IMR-90 (cell line): ENCODE measurements at regions not wholly inside any gene's neighbourhood (a gene's known extent, or its start where the extent isn't known, plus 50 kb on each side); places are given as distances from the start of the nearest gene placed in this dataset.

ENCODE experiments used
- BHLHE40 ChIP-seq: fragments of 150-350 bp; IDR thresholded peaks from 2 replicates; pipeline ENCODE4 v1.6.1; 2016; ENCODE audit warnings: mild to moderate bottlenecking, low read depth, low read length
- CEBPB ChIP-seq: IDR thresholded peaks from 2 replicates; pipeline ENCODE4 v1.6.1; 2012; ENCODE audit warnings: low read depth, low read length, improper control_type of control experiment
- MXI1 ChIP-seq: IDR thresholded peaks from 2 replicates; pipeline ENCODE4 v1.6.1; 2012; ENCODE audit warnings: low read depth, mild to moderate bottlenecking, low read length, moderate library complexity, borderline replicate concordance
- NFE2L2 ChIP-seq: fragments of 150-350 bp; IDR thresholded peaks from 2 replicates; pipeline ENCODE4 v1.6.1; 2016; ENCODE audit warnings: low read depth, mild to moderate bottlenecking, low read length
- POLR2A ChIP-seq: IDR thresholded peaks from 2 replicates; pipeline ENCODE4 v1.6.1; 2012; ENCODE audit warnings: mild to moderate bottlenecking, low read depth, low read length
- RAD21 ChIP-seq: IDR thresholded peaks from 2 replicates; pipeline ENCODE4 v1.6.1; 2012; ENCODE audit warnings: low read length, improper control_type of control experiment
- RCOR1 ChIP-seq: IDR thresholded peaks from 2 replicates; pipeline ENCODE4 v1.6.1; 2012; ENCODE audit warnings: mild to moderate bottlenecking, low read length, improper control_type of control experiment; ENCODE audit not compliant: insufficient replicate concordance
- SMC3 ChIP-seq: fragments of 150-350 bp; IDR thresholded peaks from 2 replicates; pipeline ENCODE4 v1.6.1; 2016; ENCODE audit warnings: low read depth, mild to moderate bottlenecking, antibody characterized with exemption, low read length, moderate library complexity
- TF ChIP-seq, protein P1 (sequence below): conservative IDR thresholded peaks from 2 replicates; pipeline ENCODE4 v1.5.1; 2012; ENCODE audit warnings: mild to moderate bottlenecking, low read depth, low read length, improper control_type of control experiment
- TF ChIP-seq, protein P2 (sequence below): fragments of 150-350 bp; IDR thresholded peaks from 2 replicates; pipeline ENCODE4 v1.6.1; 2016; ENCODE audit warnings: low read depth, mild to moderate bottlenecking, low read length, moderate library complexity, borderline replicate concordance
- TF ChIP-seq, protein P3 (sequence below): fragments of 150-350 bp; IDR thresholded peaks from 2 replicates; pipeline ENCODE4 v1.6.1; 2017; ENCODE audit warnings: mild to moderate bottlenecking, antibody characterized with exemption, low read length, low read depth

DNA sequence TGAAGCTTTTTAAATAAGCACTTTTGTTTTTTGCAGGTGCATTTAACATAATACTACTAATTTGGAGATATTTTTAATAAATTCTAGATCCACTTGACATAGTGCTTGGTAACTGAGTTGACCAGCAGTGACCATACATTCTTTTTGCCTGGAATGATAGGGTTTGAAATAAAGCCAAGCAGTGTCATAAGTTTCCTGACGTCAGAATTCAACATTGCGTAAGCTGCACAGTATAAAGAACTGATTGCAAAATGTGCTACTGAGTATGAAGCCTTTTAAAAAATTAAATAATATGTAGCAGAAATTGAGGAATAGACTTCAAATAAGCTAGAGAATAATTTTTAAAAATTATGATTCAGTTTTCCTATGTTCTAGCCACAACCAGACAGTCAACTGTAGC is 454.6 kb upstream of the ARPP21 start:
- TF ChIP-seq, protein P1, sequence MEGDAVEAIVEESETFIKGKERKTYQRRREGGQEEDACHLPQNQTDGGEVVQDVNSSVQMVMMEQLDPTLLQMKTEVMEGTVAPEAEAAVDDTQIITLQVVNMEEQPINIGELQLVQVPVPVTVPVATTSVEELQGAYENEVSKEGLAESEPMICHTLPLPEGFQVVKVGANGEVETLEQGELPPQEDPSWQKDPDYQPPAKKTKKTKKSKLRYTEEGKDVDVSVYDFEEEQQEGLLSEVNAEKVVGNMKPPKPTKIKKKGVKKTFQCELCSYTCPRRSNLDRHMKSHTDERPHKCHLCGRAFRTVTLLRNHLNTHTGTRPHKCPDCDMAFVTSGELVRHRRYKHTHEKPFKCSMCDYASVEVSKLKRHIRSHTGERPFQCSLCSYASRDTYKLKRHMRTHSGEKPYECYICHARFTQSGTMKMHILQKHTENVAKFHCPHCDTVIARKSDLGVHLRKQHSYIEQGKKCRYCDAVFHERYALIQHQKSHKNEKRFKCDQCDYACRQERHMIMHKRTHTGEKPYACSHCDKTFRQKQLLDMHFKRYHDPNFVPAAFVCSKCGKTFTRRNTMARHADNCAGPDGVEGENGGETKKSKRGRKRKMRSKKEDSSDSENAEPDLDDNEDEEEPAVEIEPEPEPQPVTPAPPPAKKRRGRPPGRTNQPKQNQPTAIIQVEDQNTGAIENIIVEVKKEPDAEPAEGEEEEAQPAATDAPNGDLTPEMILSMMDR = no peak
- TF ChIP-seq RCOR1 (no peak), RAD21 (no peak), POLR2A (no peak), BHLHE40 (no peak), SMC3 (no peak), MXI1 (no peak), NFE2L2 (no peak), CEBPB (no peak)
- TF ChIP-seq, protein P2, sequence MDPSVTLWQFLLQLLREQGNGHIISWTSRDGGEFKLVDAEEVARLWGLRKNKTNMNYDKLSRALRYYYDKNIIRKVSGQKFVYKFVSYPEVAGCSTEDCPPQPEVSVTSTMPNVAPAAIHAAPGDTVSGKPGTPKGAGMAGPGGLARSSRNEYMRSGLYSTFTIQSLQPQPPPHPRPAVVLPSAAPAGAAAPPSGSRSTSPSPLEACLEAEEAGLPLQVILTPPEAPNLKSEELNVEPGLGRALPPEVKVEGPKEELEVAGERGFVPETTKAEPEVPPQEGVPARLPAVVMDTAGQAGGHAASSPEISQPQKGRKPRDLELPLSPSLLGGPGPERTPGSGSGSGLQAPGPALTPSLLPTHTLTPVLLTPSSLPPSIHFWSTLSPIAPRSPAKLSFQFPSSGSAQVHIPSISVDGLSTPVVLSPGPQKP = no peak
- TF ChIP-seq, protein P3, sequence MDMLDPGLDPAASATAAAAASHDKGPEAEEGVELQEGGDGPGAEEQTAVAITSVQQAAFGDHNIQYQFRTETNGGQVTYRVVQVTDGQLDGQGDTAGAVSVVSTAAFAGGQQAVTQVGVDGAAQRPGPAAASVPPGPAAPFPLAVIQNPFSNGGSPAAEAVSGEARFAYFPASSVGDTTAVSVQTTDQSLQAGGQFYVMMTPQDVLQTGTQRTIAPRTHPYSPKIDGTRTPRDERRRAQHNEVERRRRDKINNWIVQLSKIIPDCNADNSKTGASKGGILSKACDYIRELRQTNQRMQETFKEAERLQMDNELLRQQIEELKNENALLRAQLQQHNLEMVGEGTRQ = no peak
